ENCODE measurements at regions not wholly inside any gene's neighbourhood (a gene's known extent, or its start where the extent isn't known, plus 50 kb on each side); places are given as distances from the start of the nearest gene placed in this dataset.

GRCh38 chr1:244339073-244339692 is 112.5 kb downstream of the ADSS2 start:
- in situ Hi-C loops (cut with MboI; ENCODE audit: low sequenced_read_pairs): no loop called here

GRCh38 chr1:244339776-244340175 is 111.9 kb downstream of the ADSS2 start:
- in situ Hi-C loops (cut with MboI; ENCODE audit: low sequenced_read_pairs): no loop called here

GRCh38 chr1:244340396-244340795 is 111.3 kb downstream of the ADSS2 start:
- in situ Hi-C loops (cut with MboI; ENCODE audit: low sequenced_read_pairs): no loop called here

- in situ Hi-C loops (cut with MboI; ENCODE audit: low sequenced_read_pairs): no loop called here
Observed at GRCh38 chr1:244341455-244342450, 110.0 kb downstream of the ADSS2 start.

- in situ Hi-C loops (cut with MboI; ENCODE audit: low sequenced_read_pairs): no loop called here
Observed at GRCh38 chr1:244344001-244344400, 107.7 kb downstream of the ADSS2 start.

- in situ Hi-C loops (cut with MboI; ENCODE audit: low sequenced_read_pairs): no loop called here
Observed at GRCh38 chr1:244346972-244347618, 104.6 kb downstream of the ADSS2 start.

GRCh38 chr1:244347942-244348341 is 103.8 kb downstream of the ADSS2 start:
- in situ Hi-C loops (cut with MboI; ENCODE audit: low sequenced_read_pairs): no loop called here

- in situ Hi-C loops (cut with MboI; ENCODE audit: low sequenced_read_pairs): no loop called here
Observed at GRCh38 chr1:244349103-244349531, 102.6 kb downstream of the ADSS2 start.

- in situ Hi-C loops (cut with MboI; ENCODE audit: low sequenced_read_pairs): no loop called here
Observed at GRCh38 chr1:244349581-244350001, 102.1 kb downstream of the ADSS2 start.

GRCh38 chr1:244350027-244350426 is 101.7 kb downstream of the ADSS2 start:
- in situ Hi-C loops (cut with MboI; ENCODE audit: low sequenced_read_pairs): no loop called here

- in situ Hi-C loops (cut with MboI; ENCODE audit: low sequenced_read_pairs): no loop called here
Observed at GRCh38 chr1:244352156-244352830, 99.4 kb downstream of the ADSS2 start.

- in situ Hi-C loops (cut with MboI; ENCODE audit: low sequenced_read_pairs): no loop called here
Observed at GRCh38 chr1:244353551-244354091, 98.1 kb downstream of the ADSS2 start.

GRCh38 chr1:244354810-244355278 is 96.9 kb downstream of the ADSS2 start:
- in situ Hi-C loops (cut with MboI; ENCODE audit: low sequenced_read_pairs): no loop called here

GRCh38 chr1:244356376-244356775 is 95.3 kb downstream of the ADSS2 start:
- in situ Hi-C loops (cut with MboI; ENCODE audit: low sequenced_read_pairs): no loop called here
